ENCODE measurements at regions not wholly inside any gene's neighbourhood (a gene's known extent, or its start where the extent isn't known, plus 50 kb on each side); places are given as distances from the start of the nearest gene placed in this dataset.

GRCh38 chr21:25024639-25025038, 582.6 kb downstream of the MRPL39 start:
- Mint-ChIP-seq H3K4me3 (no peak overlapping the region), H3K9me3 (peaks cover 21% of the 10 kb centered on the region), H3K27me3 (ENCODE audit: low read depth) (no peaks in the 10 kb centered on the region), H3K27ac (no peak overlapping the region), H3K4me1 (no peaks in the 10 kb centered on the region), H3K36me3 (ENCODE audit: low read depth) (no peaks in the 10 kb centered on the region)
- no peak for TF ChIP-seq CTCF (IDR thresholded peaks at IDR 0.05; ENCODE audit: unreplicated experiment in 3 of 3)

DNA sequence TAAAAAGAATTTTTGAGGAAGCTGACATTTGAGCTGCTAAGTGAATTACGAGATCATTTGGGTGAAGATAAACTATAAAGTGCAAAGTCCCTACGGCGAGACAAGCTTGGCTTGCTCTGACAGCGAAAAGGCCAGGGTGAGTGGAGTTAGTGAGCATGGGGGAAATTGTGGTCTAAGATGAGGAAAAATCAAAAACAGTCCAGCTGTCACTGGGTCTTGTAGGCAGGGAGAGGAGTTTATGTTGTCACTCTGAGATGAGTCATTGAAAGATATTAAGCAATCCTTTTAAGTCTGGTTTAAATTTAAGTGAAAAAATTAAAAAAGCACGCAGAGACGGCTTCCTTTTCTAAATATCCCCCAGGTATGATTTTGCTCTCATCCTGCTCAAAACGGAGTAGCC, 601.9 kb downstream of the MRPL39 start:
- H3K27ac Mint-ChIP-seq: no peak overlapping the region

GRCh38 chr21:25002676-25003075, 604.6 kb downstream of the MRPL39 start:
- Mint-ChIP-seq H3K4me3 (no peak overlapping the region), H3K27ac (peak overlapping the region in 2 of 3 experiments; percentile 12 to 54), H3K9me3 (peaks cover 7% of the 10 kb centered on the region)

More for the DNA sequence above, 601.9 kb downstream of the MRPL39 start:
- H3K27me3 Mint-ChIP-seq (ENCODE audit: low read depth): no peaks in the 10 kb centered on the region
- H3K4me3 Mint-ChIP-seq: no peak overlapping the region
- no peaks in the 10 kb centered on the region for H3K4me1 Mint-ChIP-seq
- no peak for TF ChIP-seq CTCF (IDR thresholded peaks at IDR 0.05; ENCODE audit: unreplicated experiment in 3 of 3)
- peaks cover 7% of the 10 kb centered on the region for H3K9me3 Mint-ChIP-seq
- no peaks in the 10 kb centered on the region for H3K36me3 Mint-ChIP-seq (ENCODE audit: low read depth)

DNA sequence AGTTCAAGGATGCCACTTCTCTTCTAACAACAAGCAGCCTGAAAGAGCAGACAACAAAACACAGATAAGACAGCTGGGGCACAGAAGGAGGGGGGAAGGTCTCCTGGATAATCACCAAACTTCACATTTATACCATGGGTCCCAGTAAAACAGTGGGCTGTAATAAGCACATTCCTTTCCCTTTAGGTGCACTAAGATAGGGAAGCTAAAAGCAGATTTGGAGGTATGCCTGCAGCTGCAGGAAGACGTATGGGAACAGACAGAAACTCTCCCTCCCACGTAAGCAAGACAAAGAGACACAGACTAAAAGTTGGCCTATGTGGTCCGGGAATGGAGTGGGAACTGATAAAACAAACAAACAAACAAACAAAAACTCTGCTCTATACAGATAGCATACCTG, 612.1 kb downstream of the MRPL39 start:
- Mint-ChIP-seq H3K27me3 (ENCODE audit: low read depth) (no peaks in the 10 kb centered on the region), H3K9me3 (peaks cover 10% of the 10 kb centered on the region), H3K4me1 (peaks cover 9% of the 10 kb centered on the region), H3K27ac (peak overlapping the region; percentile 30 to 82 (median 39)), H3K36me3 (ENCODE audit: low read depth) (no peaks in the 10 kb centered on the region), H3K4me3 (no peak overlapping the region)
- no peak for TF ChIP-seq CTCF (IDR thresholded peaks at IDR 0.05; ENCODE audit: unreplicated experiment in 3 of 3)

More at GRCh38 chr21:25002676-25003075, 604.6 kb downstream of the MRPL39 start:
- no peaks in the 10 kb centered on the region for H3K36me3 Mint-ChIP-seq (ENCODE audit: low read depth)
- no peaks in the 10 kb centered on the region for H3K4me1 Mint-ChIP-seq
- H3K27me3 Mint-ChIP-seq (ENCODE audit: low read depth): no peaks in the 10 kb centered on the region
- TF ChIP-seq CTCF (IDR thresholded peaks at IDR 0.05; ENCODE audit: unreplicated experiment in 3 of 3): no peak

GRCh38 chr21:24994717-24995116, 612.6 kb downstream of the MRPL39 start:
- H3K9me3 Mint-ChIP-seq: peaks cover 12% of the 10 kb centered on the region
- H3K36me3 Mint-ChIP-seq (ENCODE audit: low read depth): no peaks in the 10 kb centered on the region
- no peaks in the 10 kb centered on the region for H3K27me3 Mint-ChIP-seq (ENCODE audit: low read depth)
- peaks cover 9% of the 10 kb centered on the region for H3K4me1 Mint-ChIP-seq
- no peak for TF ChIP-seq CTCF (IDR thresholded peaks at IDR 0.05; ENCODE audit: unreplicated experiment in 3 of 3)
- H3K4me3 Mint-ChIP-seq: no peak overlapping the region
- peak overlapping the region in 1 of 3 experiments; percentile 82 for H3K27ac Mint-ChIP-seq

GRCh38 chr21:24989516-24989915, 617.8 kb downstream of the MRPL39 start:
- H3K9me3 Mint-ChIP-seq: peaks cover 25% of the 10 kb centered on the region
- no peaks in the 10 kb centered on the region for H3K27me3 Mint-ChIP-seq (ENCODE audit: low read depth)
- no peaks in the 10 kb centered on the region for H3K4me1 Mint-ChIP-seq
- no peak for TF ChIP-seq CTCF (IDR thresholded peaks at IDR 0.05; ENCODE audit: unreplicated experiment in 3 of 3)
- no peaks in the 10 kb centered on the region for H3K36me3 Mint-ChIP-seq (ENCODE audit: low read depth)
- no peak overlapping the region for H3K4me3 Mint-ChIP-seq
- H3K27ac Mint-ChIP-seq: no peak overlapping the region

All from nephron (organoid).